Large intestine (tissue), 3 donors: ENCODE measurements at regions not wholly inside any gene's neighbourhood (a gene's known extent, or its start where the extent isn't known, plus 50 kb on each side); places are given as distances from the start of the nearest gene placed in this dataset.
"Not testable (repeated sequence)": the region's sequence is repeated elsewhere in the genome, so short reads cannot be mapped to it uniquely, and the experiment has no call there.

Experiments
- DNase-seq, 2 donors: peaks; one replicate each; pipeline versions ENCODE4 v3.0.0 to v3.0.0-alpha.2; 2013
- H3K27ac ChIP-seq: one replicate; pipeline ENCODE4 v1.5.1; 2013; ENCODE audit warnings: low read length
- H3K27me3 ChIP-seq: 2 replicates; pipeline ENCODE4 v1.6.1; 2013; ENCODE audit warnings: low read length; ENCODE audit not compliant: control insufficient read depth, insufficient read depth
- H3K36me3 ChIP-seq: 2 replicates; pipeline ENCODE4 v1.6.1; 2013; ENCODE audit warnings: low read length; ENCODE audit not compliant: control insufficient read depth, insufficient read depth
- H3K4me1 ChIP-seq: one replicate; pipeline ENCODE4 v1.6.1; 2013; ENCODE audit warnings: low read length; ENCODE audit not compliant: control insufficient read depth, insufficient read depth
- H3K4me3 ChIP-seq: one replicate; pipeline ENCODE4 v1.5.1; 2013; ENCODE audit warnings: low read length
- H3K9me3 ChIP-seq: one replicate; pipeline ENCODE4 v1.6.1; 2013; ENCODE audit warnings: mild to moderate bottlenecking, low read depth, low read length, moderate library complexity; ENCODE audit not compliant: control insufficient read depth
- WGBS: methylation state at CpG from one replicate; pipeline ENCODE4 v1.1.5; 2013; ENCODE audit warnings: low lambda C conversion rate; ENCODE audit not compliant: insufficient coverage; 5-methylcytosine and 5-hydroxymethylcytosine counted together

DNA sequence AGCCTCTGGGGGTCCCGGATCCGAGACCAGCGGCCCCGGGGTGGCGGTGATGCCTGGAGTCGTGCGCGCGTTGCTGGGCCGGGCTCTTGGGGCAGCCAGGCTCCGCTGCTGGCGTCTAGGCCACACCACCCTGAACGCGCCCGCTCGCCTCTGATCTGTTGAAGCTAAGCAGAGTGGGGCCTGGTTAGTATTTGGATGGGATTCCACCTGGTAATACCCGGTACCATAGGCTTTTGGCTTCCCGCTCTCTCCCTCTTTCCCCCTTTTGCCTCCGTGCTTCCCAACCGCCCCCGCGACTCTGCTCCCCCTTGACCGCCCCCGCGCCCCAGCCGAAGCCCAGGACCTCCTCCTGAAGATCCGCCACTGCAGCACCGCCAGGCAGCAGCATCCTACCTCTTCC is 1383.5 kb upstream of the DEFB115 start:
- DNase-seq: peak in 1 of 2 donors; percentile 44

GRCh38 chr20:29874476-29875202 is 1382.8 kb upstream of the DEFB115 start:
- Histone ChIP-seq H3K27me3 (no peaks in the 10 kb centered on the region), H3K4me3 (no peak overlapping the region), H3K27ac (no peak overlapping the region), H3K4me1 (no peaks in the 10 kb centered on the region), H3K36me3 (no peaks in the 10 kb centered on the region), H3K9me3 (peaks cover 45% of the 10 kb centered on the region)
- no peak for DNase-seq
- WGBS: 96% methylated on average over 4 of the region's 25 CpGs

More for the DNA sequence above, 1383.5 kb upstream of the DEFB115 start:
- Histone ChIP-seq H3K36me3 (no peaks in the 10 kb centered on the region), H3K27ac (no peak overlapping the region), H3K9me3 (peaks cover 42% of the 10 kb centered on the region), H3K4me1 (no peaks in the 10 kb centered on the region), H3K27me3 (no peaks in the 10 kb centered on the region), H3K4me3 (no peak overlapping the region)
- WGBS: no CpG with 5 or more reads among the region's 28 CpGs

DNA sequence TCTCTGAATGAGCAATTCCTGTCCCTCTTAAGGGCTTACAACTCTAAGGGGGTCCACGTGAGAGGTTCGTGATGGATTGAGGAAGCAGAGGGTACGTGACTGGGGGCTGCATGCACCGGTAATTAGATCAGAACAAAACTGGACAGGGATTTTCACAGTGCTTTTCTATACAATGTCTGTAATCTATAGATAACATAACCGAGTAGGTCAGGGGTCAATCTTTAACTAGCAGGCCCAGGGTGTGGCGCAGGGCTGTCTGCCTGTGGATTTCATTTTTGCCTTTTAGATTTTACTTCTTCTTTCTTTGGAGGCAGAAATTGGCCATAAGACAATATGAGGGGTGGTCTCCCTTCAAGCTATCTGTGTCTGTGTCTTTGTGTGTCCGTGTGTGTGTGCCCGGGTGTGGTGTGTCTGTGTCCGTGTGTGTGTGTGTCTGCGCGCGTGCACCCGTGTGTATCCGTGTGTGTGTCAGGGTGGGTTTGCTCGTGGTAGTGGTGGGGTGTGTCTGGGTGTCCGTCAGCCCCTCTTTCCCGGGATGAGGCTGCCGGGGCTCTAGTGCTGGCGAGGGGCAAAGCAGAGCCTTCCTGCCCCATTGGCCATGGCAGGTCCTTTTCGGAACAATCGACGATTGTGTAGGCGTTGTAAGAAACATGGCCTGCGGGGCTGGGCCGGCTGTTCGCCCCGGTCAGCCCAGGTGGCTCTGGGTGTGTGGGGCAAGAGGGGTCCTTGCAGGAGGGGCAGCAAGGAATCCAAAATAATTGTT is 1382.0 kb upstream of the DEFB115 start:
- H3K27ac ChIP-seq, H3K36me3 ChIP-seq, DNase-seq, H3K4me3 ChIP-seq, H3K27me3 ChIP-seq, H3K4me1 ChIP-seq: not testable (repeated sequence)
- peaks cover 45% of the 10 kb centered on the region for H3K9me3 ChIP-seq
- 67% methylated on average over 5 of the region's 27 CpGs for WGBS

DNA sequence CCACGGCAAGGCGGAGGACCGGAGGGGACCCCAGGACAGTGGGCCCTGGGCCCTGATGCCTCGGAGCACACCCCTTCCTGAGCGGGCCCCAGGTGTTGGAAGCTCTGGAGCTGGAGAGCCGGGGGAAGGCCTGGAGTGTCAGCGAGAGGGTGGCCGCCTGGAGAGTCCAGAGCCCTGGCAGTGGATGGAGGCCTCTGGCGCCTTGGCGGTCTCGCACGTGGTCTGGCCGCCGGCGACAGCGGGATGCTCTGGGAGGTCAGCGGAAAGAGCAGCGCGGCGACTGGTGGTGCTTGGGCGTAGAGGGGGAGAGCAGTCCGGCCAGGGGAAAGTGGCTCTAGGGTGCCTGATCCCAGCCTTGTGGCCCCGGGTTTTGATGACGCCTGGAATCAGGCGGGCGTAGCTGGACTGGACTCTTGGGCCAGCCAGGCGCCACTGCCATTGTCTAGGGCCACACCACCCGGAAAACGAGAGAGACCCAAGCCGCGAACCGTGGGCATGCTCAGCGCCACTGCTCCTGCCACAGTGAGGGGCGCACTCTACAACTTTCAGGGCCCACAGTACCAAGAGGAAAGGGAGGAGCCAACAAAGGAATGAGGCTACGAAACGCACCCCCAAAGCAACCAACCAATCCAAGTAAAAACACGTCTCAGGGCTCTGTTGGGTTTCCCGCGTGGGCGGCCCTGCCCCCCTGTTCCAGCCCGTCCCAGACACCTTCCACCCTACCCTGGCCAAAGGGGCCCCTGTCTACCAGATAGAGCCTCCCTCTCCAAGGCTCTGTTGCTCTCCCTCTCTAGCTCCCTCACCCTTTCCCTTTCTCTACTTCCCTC is 1381.2 kb upstream of the DEFB115 start:
- H3K4me3 ChIP-seq, H3K36me3 ChIP-seq, H3K27ac ChIP-seq, H3K4me1 ChIP-seq, H3K27me3 ChIP-seq, DNase-seq: not testable (repeated sequence)
- WGBS: 83% methylated on average over 8 of the region's 41 CpGs
- peaks cover 45% of the 10 kb centered on the region for H3K9me3 ChIP-seq

GRCh38 chr20:29876911-29877285 is 1380.6 kb upstream of the DEFB115 start:
- H3K9me3 ChIP-seq: peaks cover 45% of the 10 kb centered on the region
- WGBS: no CpG with 5 or more reads among the region's 10 CpGs

GRCh38 chr20:29877411-29878280 is 1379.8 kb upstream of the DEFB115 start:
- 54% methylated on average over 8 of the region's 31 CpGs for WGBS
- not testable (repeated sequence) for H3K4me3 ChIP-seq, H3K36me3 ChIP-seq, DNase-seq, H3K4me1 ChIP-seq, H3K27ac ChIP-seq, H3K27me3 ChIP-seq
- peaks cover 45% of the 10 kb centered on the region for H3K9me3 ChIP-seq

More at GRCh38 chr20:29876911-29877285, 1380.6 kb upstream of the DEFB115 start:
- Histone ChIP-seq H3K36me3 (no peaks in the 10 kb centered on the region), H3K4me3 (no peak overlapping the region), H3K27ac (no peak overlapping the region), H3K4me1 (no peaks in the 10 kb centered on the region), H3K27me3 (no peaks in the 10 kb centered on the region)
- no peak for DNase-seq

- WGBS: 37% methylated on average over 6 of the region's 24 CpGs
- Histone ChIP-seq H3K4me3 (no peak overlapping the region), H3K9me3 (peaks cover 45% of the 10 kb centered on the region), H3K27me3 (no peaks in the 10 kb centered on the region), H3K4me1 (no peaks in the 10 kb centered on the region), H3K36me3 (no peaks in the 10 kb centered on the region), H3K27ac (no peak overlapping the region)
- peak in 1 of 2 donors; percentile 14 for DNase-seq
Measured at GRCh38 chr20:29878281-29878741, 1379.2 kb upstream of the DEFB115 start.

DNA sequence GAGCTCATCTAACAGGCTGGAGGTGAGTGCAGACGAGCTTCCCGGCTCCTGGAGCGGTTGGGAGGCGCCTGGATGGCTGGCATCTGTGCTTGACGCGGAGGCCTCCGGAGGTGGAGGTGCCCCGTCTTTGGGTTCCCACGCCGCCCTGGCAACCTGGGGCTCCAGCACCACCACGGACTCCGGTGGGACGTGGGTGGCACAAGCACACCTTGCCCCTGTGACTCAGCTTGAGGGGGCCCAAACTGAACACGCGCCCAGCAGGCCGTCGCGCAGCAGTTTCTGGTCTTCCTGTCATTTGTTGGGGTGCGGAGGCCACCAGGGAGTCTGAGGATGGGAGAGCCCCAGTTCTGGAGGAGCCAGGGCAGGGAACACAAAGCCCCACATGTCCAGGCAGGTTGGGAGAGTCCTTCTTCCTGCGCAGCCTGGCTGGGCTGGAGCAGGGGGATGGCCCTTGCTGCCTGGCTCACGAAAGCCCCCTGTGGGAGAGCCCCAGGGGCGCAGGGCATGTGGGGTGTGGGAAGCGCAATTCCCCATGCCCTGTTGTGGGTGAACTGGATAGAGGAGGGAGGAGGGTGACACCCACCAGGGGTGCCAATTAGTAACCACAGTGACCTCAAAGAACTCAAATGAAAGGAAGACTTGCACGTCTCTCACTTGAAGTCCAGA is 1378.6 kb upstream of the DEFB115 start:
- Histone ChIP-seq H3K4me1 (no peaks in the 10 kb centered on the region), H3K4me3 (no peak overlapping the region), H3K27ac (no peak overlapping the region), H3K27me3 (no peaks in the 10 kb centered on the region), H3K9me3 (peaks cover 40% of the 10 kb centered on the region), H3K36me3 (no peaks in the 10 kb centered on the region)
- no peak for DNase-seq
- WGBS: no CpG with 5 or more reads among the region's 24 CpGs

DNA sequence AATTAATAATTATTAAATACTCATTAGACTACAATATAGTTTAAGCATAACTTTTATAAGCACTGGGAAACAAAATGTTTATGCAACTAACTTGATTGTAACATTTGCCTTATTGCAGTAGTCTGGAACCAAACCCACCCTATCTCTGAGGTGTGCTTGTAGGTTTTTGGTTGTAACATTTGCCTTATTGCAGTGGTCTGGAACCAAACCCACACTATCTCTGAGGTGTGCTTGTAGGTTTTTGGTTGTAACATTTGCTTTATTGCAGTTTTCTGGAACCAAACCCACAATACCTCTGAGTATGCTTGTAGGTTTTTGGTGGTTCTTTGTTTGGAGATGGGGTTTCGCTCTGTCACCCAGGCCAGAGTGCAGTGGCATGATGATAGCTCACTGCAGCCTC is 1376.4 kb upstream of the DEFB115 start:
- not testable (repeated sequence) for H3K27ac ChIP-seq, H3K36me3 ChIP-seq, H3K4me1 ChIP-seq, H3K27me3 ChIP-seq, H3K4me3 ChIP-seq
- no CpG with 5 or more reads among the region's 1 CpG for WGBS
- H3K9me3 ChIP-seq: peaks cover 28% of the 10 kb centered on the region
- peak in 1 of 2 donors; percentile 18 for DNase-seq
